ENCODE measurements at regions not wholly inside any gene's neighbourhood (a gene's known extent, or its start where the extent isn't known, plus 50 kb on each side); places are given as distances from the start of the nearest gene placed in this dataset.

DNA sequence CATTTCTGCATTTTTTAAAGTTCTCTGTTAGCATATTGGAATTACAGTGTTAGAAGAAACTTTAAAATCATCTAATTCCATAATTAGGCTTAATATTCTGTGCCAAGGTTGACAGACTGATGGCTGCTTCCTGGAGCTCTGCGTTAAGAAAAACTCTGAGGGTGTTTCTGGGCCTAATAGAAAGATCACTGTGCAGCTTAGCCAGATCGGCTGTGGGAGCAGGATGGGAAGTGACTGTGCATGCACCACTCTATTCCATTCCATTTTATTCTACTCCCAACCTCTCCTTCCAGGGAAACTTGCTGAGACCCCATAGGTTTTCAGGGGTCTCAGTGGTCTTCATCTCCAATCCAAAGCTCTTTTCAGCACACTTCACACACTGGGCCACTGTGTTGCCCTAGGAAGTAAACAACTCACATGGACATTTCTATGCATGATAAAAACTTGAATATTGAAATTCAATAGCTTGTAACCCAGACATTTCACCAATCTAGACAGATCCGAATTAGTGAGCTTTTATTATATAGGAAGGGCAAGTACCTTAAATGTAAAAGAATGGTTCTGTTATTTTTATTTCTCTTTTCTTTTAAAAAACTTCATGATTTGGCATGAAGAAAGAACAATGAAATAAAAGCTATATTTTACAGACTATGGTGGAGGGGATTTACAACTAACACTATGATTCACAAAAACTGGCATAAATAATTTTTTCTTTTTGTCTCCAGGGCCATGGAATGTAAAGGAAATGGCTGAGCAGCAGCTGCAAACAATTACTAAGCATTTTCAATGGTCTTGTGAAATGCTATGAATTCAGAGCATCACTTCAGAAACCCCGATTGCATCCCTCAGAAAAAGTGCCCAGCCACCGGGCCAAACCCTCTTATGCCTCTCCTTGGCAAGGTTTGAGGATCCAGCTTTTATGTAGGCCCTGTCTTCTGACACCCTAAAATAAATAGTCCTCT, 51.4 kb upstream of the DAB2 start:
- H3K27ac ChIP-seq = no peak overlapping the region
- no peak for TF ChIP-seq ZFX (IDR thresholded peaks at IDR 0.05)
- TF ChIP-seq, protein P1, sequence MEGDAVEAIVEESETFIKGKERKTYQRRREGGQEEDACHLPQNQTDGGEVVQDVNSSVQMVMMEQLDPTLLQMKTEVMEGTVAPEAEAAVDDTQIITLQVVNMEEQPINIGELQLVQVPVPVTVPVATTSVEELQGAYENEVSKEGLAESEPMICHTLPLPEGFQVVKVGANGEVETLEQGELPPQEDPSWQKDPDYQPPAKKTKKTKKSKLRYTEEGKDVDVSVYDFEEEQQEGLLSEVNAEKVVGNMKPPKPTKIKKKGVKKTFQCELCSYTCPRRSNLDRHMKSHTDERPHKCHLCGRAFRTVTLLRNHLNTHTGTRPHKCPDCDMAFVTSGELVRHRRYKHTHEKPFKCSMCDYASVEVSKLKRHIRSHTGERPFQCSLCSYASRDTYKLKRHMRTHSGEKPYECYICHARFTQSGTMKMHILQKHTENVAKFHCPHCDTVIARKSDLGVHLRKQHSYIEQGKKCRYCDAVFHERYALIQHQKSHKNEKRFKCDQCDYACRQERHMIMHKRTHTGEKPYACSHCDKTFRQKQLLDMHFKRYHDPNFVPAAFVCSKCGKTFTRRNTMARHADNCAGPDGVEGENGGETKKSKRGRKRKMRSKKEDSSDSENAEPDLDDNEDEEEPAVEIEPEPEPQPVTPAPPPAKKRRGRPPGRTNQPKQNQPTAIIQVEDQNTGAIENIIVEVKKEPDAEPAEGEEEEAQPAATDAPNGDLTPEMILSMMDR (conservative IDR thresholded peaks at IDR 0.05) = no peak

DNA sequence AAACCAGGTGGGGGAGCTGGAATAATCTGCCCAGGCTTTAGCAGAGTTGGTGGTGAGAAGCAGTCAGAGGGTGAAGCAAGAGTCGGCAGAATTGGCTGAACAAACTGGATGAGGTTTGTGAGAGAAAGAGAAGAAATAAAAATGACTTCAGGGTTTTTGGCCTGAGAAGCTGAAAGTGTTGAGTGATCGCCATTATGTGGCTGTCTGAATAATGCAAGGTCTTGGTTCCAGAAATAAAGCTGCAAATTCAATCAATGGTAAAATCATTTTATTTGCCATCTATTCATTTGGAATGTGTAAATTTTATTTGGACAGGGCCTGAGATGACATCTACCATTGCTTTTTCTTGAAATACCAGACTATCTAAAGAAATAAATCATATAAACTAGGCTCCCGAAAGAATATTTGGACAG, 50.4 kb upstream of the DAB2 start:
- H3K27ac ChIP-seq = no peak overlapping the region
- TF ChIP-seq, protein P1 (conservative IDR thresholded peaks at IDR 0.05) = no peak
- no peak for TF ChIP-seq ZFX (IDR thresholded peaks at IDR 0.05)
